ENCODE measurements at regions not wholly inside any gene's neighbourhood (a gene's known extent, or its start where the extent isn't known, plus 50 kb on each side); places are given as distances from the start of the nearest gene placed in this dataset.

DNA sequence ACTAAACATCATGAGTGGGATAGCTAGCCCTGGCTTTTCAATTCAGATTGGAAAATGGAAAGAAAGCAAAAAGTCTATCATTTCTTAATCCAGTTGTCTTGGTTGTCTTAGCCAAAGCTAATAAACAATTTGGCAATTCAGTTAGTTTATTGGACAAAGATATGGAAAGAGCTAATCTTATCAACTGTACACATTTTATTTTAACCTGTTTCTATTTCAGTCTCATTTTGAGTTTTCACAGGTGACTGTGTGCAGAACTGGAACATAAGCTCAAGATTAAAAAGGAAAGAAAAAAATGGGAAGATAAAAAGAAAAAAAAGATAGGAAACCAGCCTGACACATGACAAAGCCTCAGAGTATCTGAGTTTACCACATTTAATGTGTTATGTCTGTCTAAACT is 642.6 kb downstream of the SQOR start:
- Histone ChIP-seq H3K56ac (ENCODE audit: extremely low read depth, insufficient read depth, low read length) (no peak overlapping the region), H3K79me1 (ENCODE audit: low read depth in 1 of 2, low read length in 2 of 2) (no peaks in the 10 kb centered on the region), H3K4me3 (ENCODE audit: insufficient read depth, low read depth, low read length) (no peak overlapping the region), H2AK5ac (ENCODE audit: low read depth, low read length) (no peak overlapping the region), H2BK20ac (ENCODE audit: low read depth, low read length) (no peak overlapping the region), H2BK5ac (ENCODE audit: low read depth, low read length, poor library complexity, severe bottlenecking) (no peak overlapping the region), H2AK9ac (replicated peaks; ENCODE audit: low read depth, low read length, poor library complexity) (no peak overlapping the region), H3K9me1 (ENCODE audit: insufficient read depth, low read length) (no peaks in the 10 kb centered on the region), H2AFZ (replicated peaks; ENCODE audit: low read length, poor library complexity) (no peak overlapping the region), H3K4me1 (ENCODE audit: control insufficient read depth, insufficient read depth, low read length) (no peaks in the 10 kb centered on the region), H3K14ac (replicated peaks; ENCODE audit: low read depth, low read length) (no peak overlapping the region), H2BK15ac (ENCODE audit: low read depth, low read length) (no peak overlapping the region), H3K27me3 (ENCODE audit: control insufficient read depth, insufficient read depth, low read length) (no peaks in the 10 kb centered on the region), H3K4ac (ENCODE audit: low read depth, low read length) (no peak overlapping the region), H4K8ac (ENCODE audit: low read depth in 2 of 2, low read length in 2 of 2) (no peak overlapping the region), H3K4me2 (ENCODE audit: low read depth, low read length) (no peak overlapping the region), H3K9me3 (ENCODE audit: control insufficient read depth, insufficient read depth, low read length) (no peaks in the 10 kb centered on the region), H2BK120ac (ENCODE audit: low read depth, low read length) (no peak overlapping the region), H3K9ac (ENCODE audit: low read depth, low read length) (no peak overlapping the region), H4K20me1 (ENCODE audit: insufficient read depth, low read length) (no peaks in the 10 kb centered on the region), H4K5ac (ENCODE audit: low read depth, low read length) (no peak overlapping the region), H3K18ac (ENCODE audit: low read depth, low read length) (no peak overlapping the region), H3K36me3 (ENCODE audit: control insufficient read depth, insufficient read depth, low read length) (no peaks in the 10 kb centered on the region), H4K91ac (ENCODE audit: insufficient read depth, low read depth, low read length) (no peak overlapping the region), H3K27ac (ENCODE audit: insufficient read depth, low read length) (no peak overlapping the region), H3K23ac (ENCODE audit: low read depth, low read length) (no peak overlapping the region)
- intact Hi-C loops (cut with micrococcal nuclease), result no loop called here
- in situ Hi-C loops (cut with MboI; ENCODE audit: low sequenced_read_pairs), result no loop called here
- dilution Hi-C loops (cut with HindIII; ENCODE audit: low sequenced_read_pairs, unreplicated experiment), result no loop called here
- TF ChIP-seq MXI1 (IDR thresholded peaks at IDR 0.05; ENCODE audit: borderline replicate concordance, low read depth, low read length), result no peak
- TF ChIP-seq FOS (IDR thresholded peaks at IDR 0.05; ENCODE audit: low read depth, low read length), result no peak
- TF ChIP-seq MAFK (IDR thresholded peaks at IDR 0.05; ENCODE audit: low read depth, low read length), result no peak
- no peak for TF ChIP-seq SMC3 (IDR thresholded peaks at IDR 0.05; ENCODE audit: low read depth, low read length)
- TF ChIP-seq ELK1 (IDR thresholded peaks at IDR 0.05; ENCODE audit: borderline replicate concordance, low read depth, low read length), result no peak
- DNase-seq, result no peak
- ChIA-PET POLR2A (ENCODE audit: unreplicated experiment) (interaction anchor here (0.7 kb wide), 1 partner anchor 244 kb away, joined by 7 read pairs; no protein-coding TSS in a partner anchor), CTCF (no interaction called here)
- ATAC-seq (ENCODE audit: low read depth), result no peak
- no TSS peak for BruUV-seq (replicated peaks)

Data from IMR-90 (cell line).